A673 (cell line): ENCODE measurements at regions not wholly inside any gene's neighbourhood (a gene's known extent, or its start where the extent isn't known, plus 50 kb on each side); places are given as distances from the start of the nearest gene placed in this dataset.

ENCODE experiments used
- EZH2 ChIP-seq: fragments of 200-600 bp; sonication (generic); IDR thresholded peaks from 2 replicates; pipeline ENCODE4 v1.6.1; 2017; ENCODE audit warnings: borderline replicate concordance, low read depth, mild to moderate bottlenecking, mixed read lengths, antibody characterized with exemption, low read length; ENCODE audit not compliant: poor library complexity, severe bottlenecking
- TF ChIP-seq, protein P1 (sequence below): fragments of 300-800, 200-600 bp; sonication (generic); conservative IDR thresholded peaks from 2 replicates; pipeline ENCODE4 v1.5.1; 2017; ENCODE audit warnings: low read depth, mild to moderate bottlenecking, antibody characterized with exemption, low read length, moderate library complexity, mixed read lengths

DNA sequence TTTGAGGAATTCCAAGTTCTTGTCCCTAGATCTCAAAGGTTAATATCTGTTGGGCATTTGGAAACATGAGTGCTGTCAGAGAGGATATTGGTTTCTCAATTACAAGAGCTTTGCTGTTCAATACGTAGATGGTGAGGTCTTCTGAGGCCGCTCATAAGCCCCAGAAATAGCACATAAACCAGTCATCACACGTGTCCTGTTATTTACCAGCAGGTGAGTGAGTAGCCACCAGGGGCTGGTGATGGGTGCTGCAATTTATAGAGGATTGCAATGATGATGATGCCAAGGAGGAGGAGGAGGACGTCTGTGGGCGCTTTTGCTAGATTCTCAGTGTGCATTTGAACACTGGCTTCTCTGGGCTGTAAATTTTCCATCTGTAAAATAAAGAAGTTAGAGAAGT, 89.0 kb downstream of the SALL1 start:
- TF ChIP-seq, protein P1, sequence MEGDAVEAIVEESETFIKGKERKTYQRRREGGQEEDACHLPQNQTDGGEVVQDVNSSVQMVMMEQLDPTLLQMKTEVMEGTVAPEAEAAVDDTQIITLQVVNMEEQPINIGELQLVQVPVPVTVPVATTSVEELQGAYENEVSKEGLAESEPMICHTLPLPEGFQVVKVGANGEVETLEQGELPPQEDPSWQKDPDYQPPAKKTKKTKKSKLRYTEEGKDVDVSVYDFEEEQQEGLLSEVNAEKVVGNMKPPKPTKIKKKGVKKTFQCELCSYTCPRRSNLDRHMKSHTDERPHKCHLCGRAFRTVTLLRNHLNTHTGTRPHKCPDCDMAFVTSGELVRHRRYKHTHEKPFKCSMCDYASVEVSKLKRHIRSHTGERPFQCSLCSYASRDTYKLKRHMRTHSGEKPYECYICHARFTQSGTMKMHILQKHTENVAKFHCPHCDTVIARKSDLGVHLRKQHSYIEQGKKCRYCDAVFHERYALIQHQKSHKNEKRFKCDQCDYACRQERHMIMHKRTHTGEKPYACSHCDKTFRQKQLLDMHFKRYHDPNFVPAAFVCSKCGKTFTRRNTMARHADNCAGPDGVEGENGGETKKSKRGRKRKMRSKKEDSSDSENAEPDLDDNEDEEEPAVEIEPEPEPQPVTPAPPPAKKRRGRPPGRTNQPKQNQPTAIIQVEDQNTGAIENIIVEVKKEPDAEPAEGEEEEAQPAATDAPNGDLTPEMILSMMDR: no peak
- TF ChIP-seq EZH2: no peak
